ENCODE measurements at regions not wholly inside any gene's neighbourhood (a gene's known extent, or its start where the extent isn't known, plus 50 kb on each side); places are given as distances from the start of the nearest gene placed in this dataset.

- no peak for TF ChIP-seq CTCF (IDR thresholded peaks at IDR 0.05)
- no peak for TF ChIP-seq ZFX (IDR thresholded peaks at IDR 0.05; ENCODE audit: borderline replicate concordance)
These were observed 156.4 kb upstream of the TRPC7 start for GRCh38 chr5:136521696-136522095.

All from 22Rv1 (cell line).